ENCODE measurements at regions not wholly inside any gene's neighbourhood (a gene's known extent, or its start where the extent isn't known, plus 50 kb on each side); places are given as distances from the start of the nearest gene placed in this dataset.

DNA sequence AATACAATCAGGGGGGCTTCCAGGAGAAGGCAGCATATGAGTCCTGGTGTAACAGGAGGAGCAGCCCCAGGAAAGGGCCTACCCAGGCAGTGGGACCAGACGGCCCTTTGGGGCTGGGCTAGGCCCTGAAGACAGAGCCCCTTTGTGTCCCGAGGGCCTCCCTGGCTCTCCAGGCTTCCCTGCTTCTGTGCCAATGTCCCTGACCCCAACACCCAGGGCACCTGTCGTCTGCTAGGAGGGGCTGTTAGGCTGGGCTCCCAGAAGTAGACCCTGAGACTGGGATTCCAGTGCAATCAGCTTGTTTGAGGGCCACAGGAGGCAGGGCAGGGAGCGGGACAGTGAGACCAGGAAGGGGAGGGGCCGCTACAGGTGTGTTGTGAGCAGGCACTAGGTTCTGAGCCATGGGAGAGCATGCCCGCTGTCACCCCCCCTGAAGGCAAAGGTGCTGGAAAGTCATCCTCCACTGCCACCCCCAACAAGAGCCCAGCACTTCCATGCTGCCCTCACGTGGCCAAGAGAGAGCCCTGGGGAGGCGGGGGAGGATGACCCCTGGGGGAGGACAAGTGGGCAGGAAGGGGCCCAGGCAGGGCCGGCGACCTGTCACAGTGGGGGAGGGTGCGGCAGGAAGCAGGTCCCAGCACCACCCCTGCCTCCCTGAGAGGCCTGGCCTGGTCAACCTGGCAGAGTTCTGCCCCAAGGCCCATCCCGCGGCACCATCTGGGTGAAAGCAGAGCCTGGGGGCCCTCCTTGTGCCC, 64.8 kb downstream of the ADRA2C start:
- TF ChIP-seq, protein P1, sequence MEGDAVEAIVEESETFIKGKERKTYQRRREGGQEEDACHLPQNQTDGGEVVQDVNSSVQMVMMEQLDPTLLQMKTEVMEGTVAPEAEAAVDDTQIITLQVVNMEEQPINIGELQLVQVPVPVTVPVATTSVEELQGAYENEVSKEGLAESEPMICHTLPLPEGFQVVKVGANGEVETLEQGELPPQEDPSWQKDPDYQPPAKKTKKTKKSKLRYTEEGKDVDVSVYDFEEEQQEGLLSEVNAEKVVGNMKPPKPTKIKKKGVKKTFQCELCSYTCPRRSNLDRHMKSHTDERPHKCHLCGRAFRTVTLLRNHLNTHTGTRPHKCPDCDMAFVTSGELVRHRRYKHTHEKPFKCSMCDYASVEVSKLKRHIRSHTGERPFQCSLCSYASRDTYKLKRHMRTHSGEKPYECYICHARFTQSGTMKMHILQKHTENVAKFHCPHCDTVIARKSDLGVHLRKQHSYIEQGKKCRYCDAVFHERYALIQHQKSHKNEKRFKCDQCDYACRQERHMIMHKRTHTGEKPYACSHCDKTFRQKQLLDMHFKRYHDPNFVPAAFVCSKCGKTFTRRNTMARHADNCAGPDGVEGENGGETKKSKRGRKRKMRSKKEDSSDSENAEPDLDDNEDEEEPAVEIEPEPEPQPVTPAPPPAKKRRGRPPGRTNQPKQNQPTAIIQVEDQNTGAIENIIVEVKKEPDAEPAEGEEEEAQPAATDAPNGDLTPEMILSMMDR (IDR thresholded peaks at IDR 0.05): no peak
- no peak for TF ChIP-seq ZFX (IDR thresholded peaks at IDR 0.05; ENCODE audit: borderline replicate concordance)

All from 22Rv1 (cell line).